Left hindlimb (tissue), 1 donor: ENCODE measurements at regions not wholly inside any gene's neighbourhood (a gene's known extent, or its start where the extent isn't known, plus 50 kb on each side); places are given as distances from the start of the nearest gene placed in this dataset.

ENCODE experiments used
- DNase-seq: peaks from one replicate; pipeline ENCODE4 v3.0.0-alpha.2; 2018

- no peak for DNase-seq
These were observed 205.7 kb upstream of the PUM3 start for GRCh38 chr9:3049636-3050035.

DNA sequence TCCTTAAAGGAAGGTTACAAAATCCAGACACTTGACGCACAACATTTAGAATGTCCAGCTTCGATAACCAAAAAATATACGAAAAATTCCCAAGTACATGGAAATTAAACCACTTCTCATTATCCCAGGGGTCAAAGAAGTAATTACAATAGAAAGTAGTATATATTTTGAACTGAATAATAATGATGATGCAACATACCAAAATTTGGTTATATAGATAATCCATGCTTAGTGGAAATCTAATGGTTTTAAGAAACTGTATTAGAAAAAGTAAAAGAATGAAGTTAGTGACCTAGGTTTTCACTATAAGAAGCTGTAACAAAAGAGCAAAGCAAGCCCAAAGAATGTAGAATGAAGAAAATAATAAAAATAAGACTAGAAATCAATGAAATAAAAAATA is 204.0 kb upstream of the PUM3 start:
- no peak for DNase-seq

GRCh38 chr9:3045153-3045552 is 201.3 kb upstream of the PUM3 start:
- DNase-seq, result no peak

DNA sequence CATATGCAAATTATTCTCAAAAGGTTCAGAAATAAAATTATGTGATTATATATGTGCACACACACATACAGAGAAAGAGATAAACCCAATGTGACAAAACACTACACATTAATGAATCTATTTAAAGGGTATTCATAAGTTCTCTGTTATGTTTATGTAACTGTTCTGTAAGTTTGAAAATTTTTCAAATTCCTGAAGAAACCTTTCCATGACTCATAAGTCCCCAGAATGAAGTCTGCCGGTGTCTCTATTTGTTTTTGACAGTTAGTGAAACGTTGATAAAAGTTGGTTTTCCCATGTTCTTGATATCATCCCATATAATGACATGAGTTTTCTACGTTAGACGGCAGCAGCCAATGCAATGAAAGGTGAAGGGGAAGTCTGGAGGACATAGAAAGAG is 199.5 kb upstream of the PUM3 start:
- no peak for DNase-seq

- no peak for DNase-seq
These were observed 196.9 kb upstream of the PUM3 start for GRCh38 chr9:3040761-3041160.

DNA sequence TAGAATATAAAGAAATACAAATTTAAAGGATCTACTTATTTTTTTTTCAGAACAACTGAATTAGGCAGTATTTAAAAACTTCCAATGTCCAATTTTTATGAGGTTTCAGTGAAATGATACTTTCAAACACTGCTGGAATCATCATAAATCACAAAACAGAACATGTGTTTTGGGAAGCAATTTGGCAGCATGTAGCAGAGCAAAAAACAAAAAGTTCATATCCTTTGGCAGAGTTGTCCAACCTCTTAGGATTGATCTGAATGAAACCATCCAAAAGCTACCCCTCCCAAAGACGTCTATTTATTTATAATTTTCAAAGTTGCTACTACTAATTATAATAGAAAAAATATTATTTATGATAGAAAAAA is 192.4 kb upstream of the PUM3 start:
- DNase-seq, result no peak

DNA sequence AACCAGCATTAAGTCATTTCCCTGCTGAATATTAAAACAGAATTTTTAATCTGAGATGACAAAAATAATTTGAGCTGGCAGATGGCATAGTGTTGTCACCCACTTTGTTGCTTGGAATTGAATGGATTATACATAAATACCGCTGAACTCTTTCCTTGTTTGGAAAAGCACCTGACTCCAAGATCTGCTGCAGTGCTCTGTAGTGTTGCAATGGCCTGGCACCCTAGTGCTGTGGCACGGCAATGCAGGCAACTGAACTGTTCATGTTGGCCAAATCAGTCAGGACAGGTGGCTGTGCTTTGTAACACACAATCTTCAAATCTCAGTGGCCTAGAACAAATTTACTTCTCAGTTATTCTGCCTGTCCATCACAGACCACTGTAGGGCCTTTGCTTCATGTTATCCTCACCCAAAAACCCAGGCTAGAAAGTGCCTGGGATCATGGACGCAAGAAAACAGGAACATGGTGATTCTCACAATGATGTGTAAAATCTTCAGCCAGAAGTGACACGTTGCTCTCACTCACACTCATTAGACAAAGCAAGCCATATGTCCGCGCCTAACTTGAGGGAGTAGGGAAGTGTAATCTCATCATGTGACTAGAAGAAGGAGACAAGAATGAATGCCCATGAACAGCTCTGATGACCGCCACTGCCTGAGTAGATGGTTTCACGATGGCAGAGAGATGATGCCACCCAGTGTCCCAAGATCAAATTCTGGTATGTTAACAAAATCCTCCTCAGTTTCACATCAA is 191.9 kb upstream of the PUM3 start:
- DNase-seq, result no peak

DNA sequence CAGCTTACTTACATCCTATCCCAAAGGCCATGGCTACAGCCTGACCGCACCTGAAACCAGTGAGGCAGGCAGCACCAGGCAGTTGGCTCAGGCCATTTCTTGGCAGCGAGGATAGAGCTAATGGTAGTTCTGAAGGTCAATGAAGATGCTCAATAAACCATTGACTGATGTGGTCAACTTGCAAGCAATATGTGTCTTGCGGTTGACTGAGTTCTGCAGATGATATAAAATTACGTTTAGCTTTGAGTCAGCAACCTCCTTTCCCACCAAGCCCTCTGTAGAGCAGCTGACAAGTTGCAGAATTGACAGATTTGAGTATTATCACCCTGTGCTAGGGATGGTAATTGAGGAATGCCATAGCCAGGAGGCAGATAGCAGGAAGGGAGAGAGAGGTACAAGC is 189.0 kb upstream of the PUM3 start:
- no peak for DNase-seq

DNA sequence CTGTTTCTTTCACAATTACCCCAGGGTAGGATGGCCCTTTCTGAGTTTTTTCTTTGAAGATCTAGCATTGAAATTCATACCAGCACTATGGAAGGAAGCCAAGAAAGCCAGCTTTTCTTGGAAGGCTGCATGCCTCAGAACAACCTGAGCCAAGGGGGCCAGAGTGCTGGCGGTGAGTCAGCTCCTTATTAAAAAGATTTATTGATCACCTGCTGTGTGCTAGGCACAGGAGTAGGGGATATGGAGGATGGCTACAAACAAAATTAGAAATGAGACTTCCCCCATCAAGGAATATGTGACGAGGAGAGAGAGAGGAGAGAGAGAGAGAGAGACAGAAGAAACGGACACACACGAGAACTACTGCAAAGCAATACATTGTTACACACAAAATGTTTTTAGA is 184.6 kb upstream of the PUM3 start:
- no peak for DNase-seq

DNA sequence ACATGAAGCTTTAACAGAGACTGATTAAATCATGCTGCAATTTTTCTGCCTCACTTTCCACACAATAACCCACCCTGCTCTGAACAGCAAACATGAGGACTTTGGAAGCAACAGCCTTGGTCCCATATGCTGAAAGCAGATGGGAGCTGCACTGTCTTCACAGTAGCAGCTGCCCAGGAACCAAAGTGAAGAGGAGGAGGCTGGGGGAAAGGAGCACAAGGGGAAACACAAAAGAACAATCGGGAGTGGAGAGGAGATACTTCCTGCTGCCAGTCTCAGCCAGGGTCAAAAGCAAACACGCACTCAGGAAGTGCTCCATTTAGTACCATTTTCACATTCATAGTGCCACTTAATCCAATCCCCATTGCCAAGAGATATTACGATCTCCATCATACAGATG is 183.3 kb upstream of the PUM3 start:
- DNase-seq, result no peak

- no peak for DNase-seq
These were observed 179.6 kb upstream of the PUM3 start for GRCh38 chr9:3023449-3023848.

GRCh38 chr9:3018691-3019230 is 174.9 kb upstream of the PUM3 start:
- DNase-seq, result no peak

DNA sequence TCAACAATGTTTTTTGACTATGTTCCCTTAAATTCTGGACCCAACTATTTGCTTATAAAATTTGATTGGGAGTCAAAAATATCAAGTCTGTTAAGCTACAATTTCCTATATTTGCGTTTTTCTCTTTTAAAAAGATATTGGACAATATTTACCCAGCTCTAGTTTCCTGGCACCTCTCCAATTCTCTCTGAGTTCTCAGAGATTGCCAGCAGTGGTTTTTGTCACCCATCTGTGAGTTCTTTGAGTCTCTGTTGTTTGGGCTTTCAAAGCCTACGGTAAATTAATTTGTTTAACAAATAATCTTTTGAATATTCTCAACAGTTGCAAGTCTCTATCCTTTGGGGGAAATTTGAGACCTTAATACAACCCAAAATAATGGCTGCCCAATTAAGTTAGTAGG is 174.2 kb upstream of the PUM3 start:
- DNase-seq, result no peak

DNA sequence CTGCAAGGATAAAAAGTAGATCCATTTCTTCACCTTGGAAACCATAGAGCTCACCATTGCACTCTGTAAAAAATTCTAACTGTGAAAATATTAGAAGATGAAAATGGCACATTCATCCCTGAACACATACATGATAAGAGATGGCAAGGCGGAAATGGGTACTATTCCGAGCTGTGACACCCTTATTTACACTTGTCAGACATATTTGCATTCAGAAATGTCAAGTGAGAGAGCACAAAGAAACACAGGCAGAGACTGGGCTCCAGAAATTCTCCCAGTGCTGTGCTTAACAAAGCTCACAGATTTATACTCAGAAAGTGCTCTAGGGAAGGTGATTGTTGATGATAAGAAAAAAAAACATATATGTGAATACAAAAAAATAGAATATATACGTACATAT is 170.3 kb upstream of the PUM3 start:
- DNase-seq, result no peak

DNA sequence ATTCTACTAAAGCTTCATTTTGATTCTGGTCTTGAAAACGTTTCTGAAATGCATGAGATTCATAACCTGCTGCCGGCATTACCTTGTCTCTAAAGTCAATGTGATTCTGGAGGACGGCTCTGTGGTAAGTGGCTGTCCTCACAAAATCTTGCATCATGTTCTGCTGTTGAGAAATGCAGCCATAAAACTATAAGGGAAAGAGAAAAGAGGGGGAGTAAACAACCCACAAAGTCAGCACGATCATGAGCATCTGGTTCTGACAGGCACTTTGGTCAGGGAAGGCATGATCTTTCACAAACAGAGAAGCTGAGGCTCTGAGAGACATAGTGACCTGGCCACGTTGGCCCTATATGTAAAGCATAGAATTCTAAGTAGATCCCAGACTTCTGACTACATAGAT is 168.9 kb upstream of the PUM3 start:
- no peak for DNase-seq

DNA sequence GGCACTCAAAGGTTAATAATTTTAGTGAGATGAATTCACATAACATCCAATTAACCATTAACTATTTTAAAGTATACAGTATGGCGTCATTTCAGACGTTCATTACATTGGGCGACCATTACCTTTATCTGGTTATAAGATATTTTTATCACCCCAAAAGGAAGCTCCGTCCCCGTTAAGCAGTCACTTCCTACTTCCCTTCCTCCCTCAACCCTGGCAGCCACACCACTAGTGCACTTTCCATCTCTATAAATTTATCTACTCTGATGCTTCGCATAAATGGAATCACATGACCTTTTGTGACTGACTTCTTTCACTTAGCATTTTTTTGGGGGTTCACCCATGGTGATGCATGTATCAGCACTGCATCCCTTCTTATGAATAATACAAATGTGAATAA is 168.3 kb upstream of the PUM3 start:
- no peak for DNase-seq

- DNase-seq, result no peak
These were observed 164.2 kb upstream of the PUM3 start for GRCh38 chr9:3008091-3008490.

- no peak for DNase-seq
These were observed 163.4 kb upstream of the PUM3 start for GRCh38 chr9:3007326-3007725.

DNA sequence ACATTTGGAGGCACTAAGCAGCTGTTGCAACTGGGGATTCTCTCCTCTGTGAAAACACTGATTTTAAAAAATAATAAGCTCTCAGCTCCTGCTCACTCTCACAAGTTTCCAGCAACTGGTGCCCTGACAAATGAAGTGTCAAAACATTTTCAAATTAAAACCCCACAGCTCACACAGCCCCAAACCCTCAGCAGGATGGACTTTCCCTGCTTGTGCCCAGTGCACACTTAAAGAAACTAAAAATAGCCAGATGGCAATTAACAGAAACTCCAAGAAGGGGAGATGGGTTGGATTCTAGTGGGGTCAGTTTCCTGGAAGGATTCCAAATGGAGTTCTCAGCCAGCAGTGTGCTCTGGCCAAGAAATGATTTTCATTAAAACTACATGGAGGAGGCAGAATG is 163.0 kb upstream of the PUM3 start:
- peak; percentile 33 for DNase-seq

- no peak for DNase-seq
These were observed 160.7 kb upstream of the PUM3 start for GRCh38 chr9:3004572-3004971.

DNA sequence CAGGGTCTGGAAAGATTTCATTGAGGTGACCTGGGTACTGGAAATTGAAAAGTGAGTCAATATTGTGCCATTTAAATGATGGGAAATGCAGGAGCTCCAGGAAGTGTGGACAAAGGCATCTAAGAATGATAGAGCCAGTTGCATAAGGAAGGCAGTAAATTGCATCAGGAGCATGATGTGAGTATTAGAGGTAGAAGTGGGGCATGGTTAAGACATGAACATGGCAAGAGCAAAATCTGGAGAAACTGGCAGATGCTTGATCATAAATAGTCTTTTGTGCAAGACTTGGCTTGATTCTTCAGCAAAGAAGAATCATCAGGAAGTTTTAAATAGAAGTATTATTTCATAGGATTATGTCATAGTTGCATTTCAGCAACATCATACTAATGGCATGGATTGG is 157.4 kb upstream of the PUM3 start:
- no peak for DNase-seq

- no peak for DNase-seq
These were observed 148.5 kb upstream of the PUM3 start for GRCh38 chr9:2992427-2992826.

DNA sequence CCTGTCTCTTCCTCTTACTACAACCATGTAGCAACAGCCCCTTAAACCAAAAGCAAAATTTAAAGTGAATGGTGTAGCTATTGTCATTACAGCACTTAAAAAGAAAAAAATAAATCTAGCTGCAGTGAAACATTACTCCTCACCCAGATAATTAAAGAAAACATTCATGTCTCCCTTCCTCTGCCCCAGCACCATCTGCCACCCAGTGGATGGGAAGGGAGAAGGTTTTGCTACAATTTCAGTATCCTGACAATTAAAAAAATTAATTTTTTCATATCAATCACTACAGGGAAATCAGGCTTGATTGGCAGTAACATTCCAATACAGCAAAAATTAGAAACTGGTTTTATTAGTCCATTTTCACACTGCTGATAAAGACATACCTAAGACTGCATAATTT is 147.4 kb upstream of the PUM3 start:
- no peak for DNase-seq

DNA sequence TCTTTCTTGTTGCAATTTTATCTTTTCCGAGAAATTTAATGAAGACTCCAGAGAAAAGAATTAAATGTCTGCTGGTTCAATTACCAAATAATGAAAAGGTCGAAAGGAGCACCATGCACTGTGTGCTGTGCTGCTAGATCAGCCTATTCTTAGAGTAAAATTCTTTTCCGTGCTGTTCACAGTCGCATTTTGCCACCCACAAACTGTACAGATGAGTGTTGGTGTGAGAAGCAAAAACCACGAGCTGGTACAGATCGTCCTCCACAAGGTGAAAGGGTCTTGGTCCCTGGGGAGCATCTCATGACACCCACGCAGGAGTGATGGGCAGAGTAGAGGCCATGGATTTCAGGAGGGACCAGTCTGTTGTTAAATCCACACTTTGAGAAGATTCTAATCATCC is 143.8 kb upstream of the PUM3 start:
- DNase-seq, result no peak

DNA sequence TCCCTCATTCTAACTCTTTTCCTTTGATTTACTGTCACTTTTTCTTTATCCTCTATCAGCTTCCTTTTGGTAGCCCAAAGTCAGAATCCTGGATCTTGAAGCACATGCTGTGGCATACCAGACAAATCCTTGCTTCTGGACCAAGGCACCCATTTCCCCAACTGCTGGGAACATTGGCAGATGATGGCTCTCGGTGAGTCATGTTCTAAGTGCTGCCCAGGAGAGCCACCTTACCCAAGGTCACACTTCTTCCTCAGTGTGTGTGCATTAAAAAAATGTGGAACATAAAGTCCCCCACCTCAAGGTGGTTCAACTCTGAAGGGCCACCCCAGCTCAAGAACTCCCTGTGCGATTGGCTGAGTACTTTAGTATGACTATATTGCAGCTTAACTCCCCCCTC is 141.4 kb upstream of the PUM3 start:
- DNase-seq, result no peak
